Natural killer cell treated with Interleukin-12 subunit alpha and Interleukin-12 subunit beta and Interleukin-15 and Interleukin-18, amount 100 ng/mL, for 72 hours (primary cell): ENCODE measurements at regions not wholly inside any gene's neighbourhood (a gene's known extent, or its start where the extent isn't known, plus 50 kb on each side); places are given as distances from the start of the nearest gene placed in this dataset.
"Not testable (repeated sequence)": the region's sequence is repeated elsewhere in the genome, so short reads cannot be mapped to it uniquely, and the experiment has no call there.

Source experiments
- ATAC-seq, 2 donors: fragments of 150-1000 bp; cut with Tn5 transposase in 1 of 2; sonication (Bioruptor Pico), chemical (Tn5 transposase) in 1 of 2; 2 replicates each; pipeline ENCODE4 v1.10.0; 2021
- DNase-seq: peaks from one replicate; pipeline ENCODE4 v3.0.0; 2022; ENCODE audit warnings: low spot score
- H3K27ac Mint-ChIP-seq, 2 donors: 1 replicate in 1 of 2; 2 replicates in 1 of 2; pipeline ENCODE4 v1.8.0; 2022; ENCODE audit warnings: mixed read lengths in 2 of 2, mild to moderate bottlenecking in 1 of 2, moderate library complexity in 1 of 2
- H3K27me3 Mint-ChIP-seq, 2 donors: 1 replicate in 1 of 2; 2 replicates in 1 of 2; pipeline ENCODE4 v1.8.0; 2022; ENCODE audit warnings: mixed read lengths in 2 of 2
- H3K36me3 Mint-ChIP-seq: one replicate; pipeline ENCODE4 v1.8.0; 2022; ENCODE audit warnings: mixed read lengths
- H3K4me1 Mint-ChIP-seq, 2 donors: 1 replicate in 1 of 2; 2 replicates in 1 of 2; pipeline ENCODE4 v1.8.0; 2022; ENCODE audit warnings: low read depth in 2 of 2, mixed read lengths in 2 of 2, mild to moderate bottlenecking in 1 of 2
- H3K4me3 Mint-ChIP-seq: one replicate; pipeline ENCODE4 v1.8.0; 2022; ENCODE audit warnings: mixed read lengths
- H3K9me3 Mint-ChIP-seq: 2 replicates; pipeline ENCODE4 v1.8.0; 2022; ENCODE audit warnings: mixed read lengths

DNA sequence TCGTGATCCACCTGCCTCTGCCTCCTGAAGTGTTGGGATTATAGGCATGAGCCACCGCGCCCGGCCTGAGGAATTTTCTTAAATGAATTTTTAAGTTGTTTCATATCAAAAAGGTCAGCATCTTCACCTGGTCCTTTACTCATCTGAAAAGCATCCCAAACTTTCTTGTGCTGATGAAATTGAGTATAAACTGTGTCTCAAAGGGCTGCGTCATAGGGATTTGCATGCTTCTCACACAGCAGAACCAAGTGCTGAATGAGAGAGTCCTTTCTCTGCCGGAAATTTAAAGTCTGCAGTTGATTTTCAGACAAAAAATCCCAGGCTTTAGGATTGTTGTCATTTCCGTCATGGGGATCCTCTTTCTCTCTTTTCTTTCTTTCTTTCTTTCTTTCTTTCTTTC is 200.5 kb upstream of the PLGLB1 start:
- not testable (repeated sequence) for ATAC-seq, DNase-seq, H3K4me3 Mint-ChIP-seq, H3K4me1 Mint-ChIP-seq, H3K9me3 Mint-ChIP-seq, H3K36me3 Mint-ChIP-seq, H3K27ac Mint-ChIP-seq
- peaks cover 5 to 12% of the 10 kb centered on the region in 2 donors for H3K27me3 Mint-ChIP-seq

GRCh38 chr2:87223873-87224272 is 202.2 kb upstream of the PLGLB1 start:
- not testable (repeated sequence) for H3K4me3 Mint-ChIP-seq, DNase-seq, H3K36me3 Mint-ChIP-seq, H3K4me1 Mint-ChIP-seq, ATAC-seq, H3K9me3 Mint-ChIP-seq, H3K27ac Mint-ChIP-seq
- H3K27me3 Mint-ChIP-seq: peaks cover 0 to 12% of the 10 kb centered on the region in 2 donors

- H3K27ac Mint-ChIP-seq, H3K36me3 Mint-ChIP-seq, H3K4me3 Mint-ChIP-seq, DNase-seq, H3K27me3 Mint-ChIP-seq, H3K4me1 Mint-ChIP-seq, H3K9me3 Mint-ChIP-seq: not testable (repeated sequence)
- ATAC-seq: peak; percentile 72 to 73
Measured at GRCh38 chr2:87229091-87229689, 207.5 kb upstream of the PLGLB1 start.

DNA sequence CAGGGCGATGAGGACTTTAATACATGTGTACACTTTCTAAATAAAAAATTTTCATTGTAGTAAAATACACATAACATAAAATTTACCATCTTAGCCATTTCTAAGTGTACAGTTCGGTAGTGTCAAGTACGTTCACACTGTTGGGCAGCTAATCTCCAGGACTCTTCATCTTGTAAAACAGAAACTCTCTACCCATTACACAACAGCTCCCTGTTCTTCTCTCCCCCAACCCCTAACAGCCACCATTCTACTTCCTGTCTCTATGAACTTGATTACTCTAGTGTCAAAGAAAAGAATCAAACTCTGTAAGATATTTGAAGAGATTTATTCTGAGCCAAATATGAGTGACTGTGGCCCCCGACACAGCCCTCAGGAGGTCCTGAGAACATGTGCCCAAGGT is 208.3 kb upstream of the PLGLB1 start:
- H3K36me3 Mint-ChIP-seq, H3K27me3 Mint-ChIP-seq, DNase-seq, H3K4me3 Mint-ChIP-seq, H3K27ac Mint-ChIP-seq, H3K9me3 Mint-ChIP-seq, H3K4me1 Mint-ChIP-seq: not testable (repeated sequence)
- ATAC-seq: peak in 1 of 2 donors; percentile 70

DNA sequence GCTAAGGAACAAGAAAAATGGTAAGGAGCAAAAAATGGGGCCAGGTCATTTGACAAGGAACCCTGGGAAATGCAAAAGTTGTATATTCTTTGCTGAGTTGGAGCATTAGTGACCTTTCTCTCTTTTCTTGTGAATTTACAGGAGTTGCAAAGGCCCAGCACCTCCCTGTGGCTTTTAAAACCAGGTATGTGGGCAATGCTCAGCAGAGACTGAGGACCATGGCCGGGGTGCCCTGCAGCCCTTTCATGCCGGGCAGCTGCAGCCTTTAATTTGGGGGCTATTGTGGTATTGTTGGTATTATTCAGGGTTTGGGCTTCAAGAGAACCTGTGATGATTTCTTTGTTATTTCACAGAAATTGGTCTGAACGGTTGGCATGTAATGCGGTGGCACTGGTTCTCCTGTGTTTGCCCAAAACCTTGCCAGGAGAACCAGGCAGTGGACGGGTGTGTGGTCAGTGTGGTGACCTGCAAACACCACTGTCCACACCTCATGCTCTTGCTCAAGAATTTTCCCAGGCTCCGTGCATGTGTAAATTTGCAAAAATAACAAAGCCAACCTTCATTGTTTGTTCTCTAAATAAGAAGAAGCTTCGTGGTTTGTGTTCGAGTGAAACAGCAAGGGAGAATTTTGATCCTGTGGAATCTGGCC is 213.8 kb upstream of the PLGLB1 start:
- not testable (repeated sequence) for ATAC-seq, DNase-seq, H3K4me1 Mint-ChIP-seq, H3K4me3 Mint-ChIP-seq, H3K27me3 Mint-ChIP-seq, H3K9me3 Mint-ChIP-seq, H3K36me3 Mint-ChIP-seq, H3K27ac Mint-ChIP-seq

GRCh38 chr2:87237570-87238336 is 216.1 kb upstream of the PLGLB1 start:
- not testable (repeated sequence) for H3K27me3 Mint-ChIP-seq, ATAC-seq, H3K9me3 Mint-ChIP-seq, H3K4me1 Mint-ChIP-seq, H3K36me3 Mint-ChIP-seq, H3K27ac Mint-ChIP-seq, DNase-seq, H3K4me3 Mint-ChIP-seq

- not testable (repeated sequence) for H3K36me3 Mint-ChIP-seq, DNase-seq, H3K27ac Mint-ChIP-seq, H3K9me3 Mint-ChIP-seq, H3K4me1 Mint-ChIP-seq, H3K4me3 Mint-ChIP-seq, H3K27me3 Mint-ChIP-seq
- peak; percentile 41 to 43 for ATAC-seq
Measured at GRCh38 chr2:87239558-87240215, 218.0 kb upstream of the PLGLB1 start.

- not testable (repeated sequence) for H3K27ac Mint-ChIP-seq, H3K4me1 Mint-ChIP-seq, H3K36me3 Mint-ChIP-seq, DNase-seq, H3K9me3 Mint-ChIP-seq, H3K27me3 Mint-ChIP-seq, ATAC-seq, H3K4me3 Mint-ChIP-seq
Measured at GRCh38 chr2:87246066-87246717, 224.5 kb upstream of the PLGLB1 start.

DNA sequence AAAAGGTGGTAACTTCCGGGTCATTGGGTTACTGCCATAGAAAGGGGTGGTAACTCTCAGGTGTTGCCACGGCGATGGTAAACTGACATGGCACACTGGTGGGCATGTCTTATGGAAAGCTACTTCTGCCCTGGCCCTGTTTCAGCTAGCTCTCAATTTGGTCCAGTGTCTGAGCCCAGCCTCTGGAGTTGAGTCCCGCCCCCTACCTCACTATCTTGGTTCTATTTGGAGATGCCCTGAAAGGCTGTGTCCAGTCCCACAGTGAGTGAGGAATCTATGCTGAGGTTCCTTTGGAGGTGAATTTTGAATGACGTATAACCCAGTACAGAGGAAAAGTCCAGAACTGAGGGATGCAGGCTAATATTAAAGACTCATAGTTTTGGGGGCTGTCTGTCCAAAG is 230.4 kb upstream of the PLGLB1 start:
- H3K4me1 Mint-ChIP-seq, H3K4me3 Mint-ChIP-seq, H3K9me3 Mint-ChIP-seq, DNase-seq, H3K27me3 Mint-ChIP-seq, H3K36me3 Mint-ChIP-seq, H3K27ac Mint-ChIP-seq: not testable (repeated sequence)
- ATAC-seq: peak in 1 of 2 donors; percentile 33

- H3K9me3 Mint-ChIP-seq, DNase-seq, H3K4me3 Mint-ChIP-seq, H3K27ac Mint-ChIP-seq, H3K4me1 Mint-ChIP-seq, H3K36me3 Mint-ChIP-seq, ATAC-seq, H3K27me3 Mint-ChIP-seq: not testable (repeated sequence)
Measured at GRCh38 chr2:87254562-87254961, 232.9 kb upstream of the PLGLB1 start.

DNA sequence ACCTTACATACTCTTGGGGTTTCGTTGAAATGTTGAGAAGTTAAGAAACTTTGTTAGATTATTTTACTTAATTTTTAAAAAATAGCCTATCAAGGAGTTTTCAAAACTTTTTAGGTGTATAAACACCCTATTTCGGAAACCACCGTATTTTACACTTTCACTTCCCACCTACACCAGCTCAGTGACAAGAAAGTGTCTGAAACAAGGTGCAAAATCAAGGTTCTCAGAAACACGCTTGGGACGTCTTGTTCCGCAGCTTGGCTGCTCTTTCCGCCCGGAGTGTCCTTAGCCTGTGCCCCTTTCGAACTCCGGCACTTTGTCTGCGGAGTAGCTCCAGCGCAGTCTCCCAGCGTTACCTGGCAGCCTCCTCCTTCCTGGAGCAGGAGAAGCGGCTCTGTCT is 233.8 kb upstream of the PLGLB1 start:
- DNase-seq, ATAC-seq, H3K36me3 Mint-ChIP-seq, H3K4me3 Mint-ChIP-seq, H3K27ac Mint-ChIP-seq, H3K9me3 Mint-ChIP-seq, H3K27me3 Mint-ChIP-seq, H3K4me1 Mint-ChIP-seq: not testable (repeated sequence)

DNA sequence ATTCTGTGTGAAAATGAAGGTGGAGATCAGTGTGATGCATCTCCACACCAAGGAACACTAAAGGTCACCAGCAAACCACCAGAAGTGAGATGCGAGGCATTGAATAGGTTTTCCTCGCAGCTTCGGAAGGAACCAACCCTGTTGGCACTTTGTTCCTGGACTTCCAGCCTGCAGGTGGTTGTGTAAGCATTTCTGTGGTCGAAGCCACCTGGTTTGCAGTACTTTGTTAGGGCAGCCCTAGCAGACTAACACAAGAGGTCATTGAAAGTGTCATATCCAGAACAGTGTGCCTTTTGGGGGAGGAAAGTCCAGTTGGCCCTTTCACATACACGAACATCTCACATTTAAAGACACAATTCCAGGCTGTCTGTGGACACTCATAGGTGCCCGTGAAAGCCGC is 237.2 kb upstream of the PLGLB1 start:
- DNase-seq, ATAC-seq, H3K36me3 Mint-ChIP-seq, H3K4me1 Mint-ChIP-seq, H3K27ac Mint-ChIP-seq, H3K9me3 Mint-ChIP-seq, H3K27me3 Mint-ChIP-seq, H3K4me3 Mint-ChIP-seq: not testable (repeated sequence)

DNA sequence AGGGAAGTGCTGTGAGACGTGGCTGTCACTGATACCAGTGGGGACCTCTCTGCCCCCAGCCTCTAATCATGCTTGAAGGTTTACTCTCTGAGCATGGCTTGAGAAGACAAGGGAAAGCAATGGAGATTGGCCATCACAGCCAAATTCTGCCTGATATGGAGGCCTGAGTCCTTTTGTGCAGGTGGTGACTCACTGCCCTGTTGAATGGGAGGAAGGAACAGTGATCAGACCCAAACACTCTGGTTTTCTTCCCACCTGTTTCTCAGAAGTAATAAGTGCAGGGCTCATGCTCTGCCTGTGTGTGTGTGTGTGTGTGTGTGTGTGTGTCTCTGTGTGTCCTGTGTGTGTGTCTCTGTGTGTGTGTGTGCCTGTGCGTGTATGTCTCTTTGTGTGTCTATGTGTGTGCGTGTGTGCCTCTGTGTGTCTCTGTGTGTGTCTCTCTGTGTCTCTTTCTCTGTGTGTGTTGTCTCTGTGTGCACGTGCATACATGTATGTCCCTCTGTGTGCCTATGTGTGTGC is 240.6 kb upstream of the PLGLB1 start:
- not testable (repeated sequence) for H3K4me1 Mint-ChIP-seq, H3K27ac Mint-ChIP-seq, H3K36me3 Mint-ChIP-seq, H3K27me3 Mint-ChIP-seq, ATAC-seq, DNase-seq, H3K4me3 Mint-ChIP-seq, H3K9me3 Mint-ChIP-seq
